ENCODE measurements at regions not wholly inside any gene's neighbourhood (a gene's known extent, or its start where the extent isn't known, plus 50 kb on each side); places are given as distances from the start of the nearest gene placed in this dataset.

DNA sequence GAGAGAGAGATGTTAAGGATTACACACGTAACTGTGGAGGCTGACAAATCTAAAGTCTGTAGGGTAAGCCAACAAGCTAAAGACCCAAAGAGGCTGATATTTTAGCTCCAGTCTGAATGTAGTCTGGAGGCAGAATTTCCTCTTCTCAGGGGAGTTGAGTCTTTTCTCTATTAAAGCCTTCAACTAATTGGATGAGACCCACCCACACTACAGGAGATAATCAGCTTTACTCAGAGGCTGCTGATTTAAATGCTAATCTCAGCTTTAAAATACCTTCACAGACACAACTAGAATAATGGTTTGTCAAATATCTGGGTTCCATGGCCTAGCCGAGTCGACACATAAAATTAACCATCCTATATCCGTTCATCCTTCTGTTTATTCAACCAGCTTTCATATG is 204.3 kb upstream of the PSMD7 start:
- DNase-seq (ENCODE audit: low spot score) = no peak
- Histone ChIP-seq H3K4me2 (ENCODE audit: low read length) (no peak overlapping the region), H2AFZ (ENCODE audit: low read length) (no peak overlapping the region), H3K79me2 (ENCODE audit: insufficient read depth, low read depth, low read length) (no peaks in the 10 kb centered on the region), H3K36me3 (ENCODE audit: insufficient read depth, low read length) (no peaks in the 10 kb centered on the region), H4K20me1 (ENCODE audit: insufficient read depth, low read length) (no peaks in the 10 kb centered on the region), H3K4me1 (ENCODE audit: insufficient read depth, low read length, poor library complexity, severe bottlenecking) (no peaks in the 10 kb centered on the region), H3K9me2 (ENCODE audit: insufficient read depth, low read length) (no peaks in the 10 kb centered on the region), H3K27ac (ENCODE audit: low read depth, low read length, poor library complexity, severe bottlenecking) (no peak overlapping the region), H3K4me3 (ENCODE audit: low read depth, low read length, poor library complexity, severe bottlenecking) (no peak overlapping the region), H3K9me3 (ENCODE audit: low read length) (no peaks in the 10 kb centered on the region)
- intact Hi-C loops (cut with micrococcal nuclease; ENCODE audit: unreplicated experiment) = loop anchor here (10.0 kb wide), 1 partner anchor 62 kb away; no protein-coding TSS in a partner anchor
- no peak for TF ChIP-seq EZH2phosphoT487 (IDR thresholded peaks at IDR 0.05; ENCODE audit: borderline replicate concordance, low read depth, low read length)
- TF ChIP-seq, protein P1, sequence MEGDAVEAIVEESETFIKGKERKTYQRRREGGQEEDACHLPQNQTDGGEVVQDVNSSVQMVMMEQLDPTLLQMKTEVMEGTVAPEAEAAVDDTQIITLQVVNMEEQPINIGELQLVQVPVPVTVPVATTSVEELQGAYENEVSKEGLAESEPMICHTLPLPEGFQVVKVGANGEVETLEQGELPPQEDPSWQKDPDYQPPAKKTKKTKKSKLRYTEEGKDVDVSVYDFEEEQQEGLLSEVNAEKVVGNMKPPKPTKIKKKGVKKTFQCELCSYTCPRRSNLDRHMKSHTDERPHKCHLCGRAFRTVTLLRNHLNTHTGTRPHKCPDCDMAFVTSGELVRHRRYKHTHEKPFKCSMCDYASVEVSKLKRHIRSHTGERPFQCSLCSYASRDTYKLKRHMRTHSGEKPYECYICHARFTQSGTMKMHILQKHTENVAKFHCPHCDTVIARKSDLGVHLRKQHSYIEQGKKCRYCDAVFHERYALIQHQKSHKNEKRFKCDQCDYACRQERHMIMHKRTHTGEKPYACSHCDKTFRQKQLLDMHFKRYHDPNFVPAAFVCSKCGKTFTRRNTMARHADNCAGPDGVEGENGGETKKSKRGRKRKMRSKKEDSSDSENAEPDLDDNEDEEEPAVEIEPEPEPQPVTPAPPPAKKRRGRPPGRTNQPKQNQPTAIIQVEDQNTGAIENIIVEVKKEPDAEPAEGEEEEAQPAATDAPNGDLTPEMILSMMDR (conservative IDR thresholded peaks at IDR 0.05; ENCODE audit: low read length) = no peak
- ChIA-PET POLR2A (interaction anchor here (1.6 kb wide), 1 partner anchor 9 kb away, joined by 3 read pairs; no protein-coding TSS in a partner anchor), CTCF (ENCODE audit: unreplicated experiment) (no interaction called here)
- no TSS peak for BruUV-seq (replicated peaks)

DNA sequence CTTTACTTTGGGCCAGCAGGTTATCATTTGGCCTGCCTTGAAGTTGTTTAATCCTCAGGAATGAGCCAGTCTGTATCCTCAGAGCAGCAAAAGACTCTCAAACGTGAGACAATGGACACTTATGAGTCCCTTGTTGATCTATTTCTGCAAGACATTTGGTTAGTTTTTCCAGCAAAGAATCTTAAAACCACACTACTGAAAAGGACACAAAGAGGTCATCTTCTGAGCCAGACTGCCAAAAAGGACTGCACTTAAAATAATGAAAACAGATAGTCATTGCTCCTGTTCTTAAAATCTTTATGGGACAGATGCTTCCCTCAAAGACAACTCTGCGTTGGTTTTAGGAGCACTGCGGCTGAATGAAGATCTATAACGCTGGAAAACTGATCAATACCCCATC is 205.7 kb upstream of the PSMD7 start:
- no TSS peak for BruUV-seq (replicated peaks)

DNA sequence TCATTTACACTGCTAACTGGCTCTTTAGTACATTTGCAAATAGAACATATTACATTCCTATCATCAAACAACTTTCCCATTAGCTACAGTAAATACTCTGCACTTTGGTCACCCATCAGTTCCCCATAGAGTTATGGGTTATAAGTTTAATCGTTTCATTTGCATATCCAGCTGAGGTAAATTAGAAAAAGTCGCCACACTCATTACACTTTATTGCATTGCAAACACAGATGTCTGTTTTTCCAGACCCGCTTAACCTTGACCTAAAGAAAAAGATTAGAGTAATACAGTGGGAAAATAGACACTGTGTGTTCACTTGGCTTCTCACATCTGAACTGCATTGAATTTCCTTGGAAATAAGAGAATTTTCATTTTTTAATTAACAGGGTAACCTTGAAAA is 213.1 kb upstream of the PSMD7 start:
- Histone ChIP-seq H3K36me3 (ENCODE audit: insufficient read depth, low read length) (no peaks in the 10 kb centered on the region), H3K9me2 (ENCODE audit: insufficient read depth, low read length) (no peaks in the 10 kb centered on the region), H4K20me1 (ENCODE audit: insufficient read depth, low read length) (no peaks in the 10 kb centered on the region), H3K27ac (ENCODE audit: low read depth, low read length, poor library complexity, severe bottlenecking) (no peak overlapping the region), H3K4me1 (ENCODE audit: insufficient read depth, low read length, poor library complexity, severe bottlenecking) (no peaks in the 10 kb centered on the region), H2AFZ (ENCODE audit: low read length) (no peak overlapping the region), H3K4me3 (ENCODE audit: low read depth, low read length, poor library complexity, severe bottlenecking) (no peak overlapping the region), H3K9me3 (ENCODE audit: low read length) (no peaks in the 10 kb centered on the region), H3K79me2 (ENCODE audit: insufficient read depth, low read depth, low read length) (no peaks in the 10 kb centered on the region), H3K4me2 (ENCODE audit: low read length) (no peak overlapping the region)
- POLR2A ChIA-PET = interaction anchor here (1.2 kb wide), 1 partner anchor 9 kb away, joined by 3 read pairs; no protein-coding TSS in a partner anchor
- CTCF ChIA-PET (ENCODE audit: unreplicated experiment) = no interaction called here
- TF ChIP-seq EZH2phosphoT487 (IDR thresholded peaks at IDR 0.05; ENCODE audit: borderline replicate concordance, low read depth, low read length) = no peak
- TF ChIP-seq, protein P1 (conservative IDR thresholded peaks at IDR 0.05; ENCODE audit: low read length) = no peak
- DNase-seq (ENCODE audit: low spot score) = no peak
- intact Hi-C loops (cut with micrococcal nuclease; ENCODE audit: unreplicated experiment) = no loop called here
- BruUV-seq (replicated peaks) = no TSS peak

More for the DNA sequence above, 205.7 kb upstream of the PSMD7 start:
- H2AFZ ChIP-seq (ENCODE audit: low read length) = no peak overlapping the region
- H3K4me1 ChIP-seq (ENCODE audit: insufficient read depth, low read length, poor library complexity, severe bottlenecking) = no peaks in the 10 kb centered on the region
- no peaks in the 10 kb centered on the region for H3K79me2 ChIP-seq (ENCODE audit: insufficient read depth, low read depth, low read length)
- H3K9me2 ChIP-seq (ENCODE audit: insufficient read depth, low read length) = no peaks in the 10 kb centered on the region
- H3K4me2 ChIP-seq (ENCODE audit: low read length) = no peak overlapping the region
- H3K36me3 ChIP-seq (ENCODE audit: insufficient read depth, low read length) = no peaks in the 10 kb centered on the region
- TF ChIP-seq EZH2phosphoT487 (IDR thresholded peaks at IDR 0.05; ENCODE audit: borderline replicate concordance, low read depth, low read length) = no peak
- TF ChIP-seq, protein P1 (conservative IDR thresholded peaks at IDR 0.05; ENCODE audit: low read length) = no peak
- ChIA-PET POLR2A (no interaction called here), CTCF (ENCODE audit: unreplicated experiment) (no interaction called here)
- H3K27ac ChIP-seq (ENCODE audit: low read depth, low read length, poor library complexity, severe bottlenecking) = no peak overlapping the region
- intact Hi-C loops (cut with micrococcal nuclease; ENCODE audit: unreplicated experiment) = loop anchor here (10.0 kb wide), 1 partner anchor 64 kb away; no protein-coding TSS in a partner anchor
- H3K9me3 ChIP-seq (ENCODE audit: low read length) = no peaks in the 10 kb centered on the region
- H4K20me1 ChIP-seq (ENCODE audit: insufficient read depth, low read length) = no peaks in the 10 kb centered on the region
- no peak for DNase-seq (ENCODE audit: low spot score)
- H3K4me3 ChIP-seq (ENCODE audit: low read depth, low read length, poor library complexity, severe bottlenecking) = no peak overlapping the region

Data from OCI-LY7 (cell line).